ENCODE measurements at regions not wholly inside any gene's neighbourhood (a gene's known extent, or its start where the extent isn't known, plus 50 kb on each side); places are given as distances from the start of the nearest gene placed in this dataset.

- TF ChIP-seq CTCF (IDR thresholded peaks at IDR 0.05; ENCODE audit: poor library complexity, severe bottlenecking) (no peak), RAD21 (conservative IDR thresholded peaks at IDR 0.05) (no peak), EP300 (conservative IDR thresholded peaks at IDR 0.05; ENCODE audit: poor library complexity, severe bottlenecking) (no peak), POLR2AphosphoS5 (IDR thresholded peaks at IDR 0.05) (no peak), MXI1 (conservative IDR thresholded peaks at IDR 0.05; ENCODE audit: poor library complexity, severe bottlenecking) (no peak), EZH2 (IDR thresholded peaks at IDR 0.05; ENCODE audit: borderline replicate concordance, insufficient read depth, low read length, poor library complexity, severe bottlenecking) (no peak)
Measured at GRCh38 chr7:118734541-118734940, 510.0 kb downstream of the ANKRD7 start.

Data from neural cell (in vitro differentiated cells).